ENCODE measurements at regions not wholly inside any gene's neighbourhood (a gene's known extent, or its start where the extent isn't known, plus 50 kb on each side); places are given as distances from the start of the nearest gene placed in this dataset.

GRCh38 chr13:80584306-80584705, 243.4 kb upstream of the SPRY2 start:
- no peak overlapping the region for H3K27ac ChIP-seq (replicated peaks)
- no peaks in the 10 kb centered on the region for H3K27me3 ChIP-seq (ENCODE audit: insufficient read depth, poor library complexity, severe bottlenecking)
- TF ChIP-seq GABPA (IDR thresholded peaks at IDR 0.05; ENCODE audit: low read depth) (no peak), CTCF (IDR thresholded peaks at IDR 0.05; ENCODE audit: insufficient read depth, low read length) (no peak), POLR2AphosphoS5 (IDR thresholded peaks at IDR 0.05; ENCODE audit: low read depth) (no peak), REST (IDR thresholded peaks at IDR 0.05; ENCODE audit: insufficient replicate concordance, low read depth) (no peak), SPI1 (IDR thresholded peaks at IDR 0.05; ENCODE audit: borderline replicate concordance, low read depth) (no peak)
- DNase-seq (ENCODE audit: low read depth in 1 of 2, low spot score in 1 of 2), result no peak
- no peak overlapping the region for H3K4me3 ChIP-seq (replicated peaks; ENCODE audit: insufficient read depth, low read length)

DNA sequence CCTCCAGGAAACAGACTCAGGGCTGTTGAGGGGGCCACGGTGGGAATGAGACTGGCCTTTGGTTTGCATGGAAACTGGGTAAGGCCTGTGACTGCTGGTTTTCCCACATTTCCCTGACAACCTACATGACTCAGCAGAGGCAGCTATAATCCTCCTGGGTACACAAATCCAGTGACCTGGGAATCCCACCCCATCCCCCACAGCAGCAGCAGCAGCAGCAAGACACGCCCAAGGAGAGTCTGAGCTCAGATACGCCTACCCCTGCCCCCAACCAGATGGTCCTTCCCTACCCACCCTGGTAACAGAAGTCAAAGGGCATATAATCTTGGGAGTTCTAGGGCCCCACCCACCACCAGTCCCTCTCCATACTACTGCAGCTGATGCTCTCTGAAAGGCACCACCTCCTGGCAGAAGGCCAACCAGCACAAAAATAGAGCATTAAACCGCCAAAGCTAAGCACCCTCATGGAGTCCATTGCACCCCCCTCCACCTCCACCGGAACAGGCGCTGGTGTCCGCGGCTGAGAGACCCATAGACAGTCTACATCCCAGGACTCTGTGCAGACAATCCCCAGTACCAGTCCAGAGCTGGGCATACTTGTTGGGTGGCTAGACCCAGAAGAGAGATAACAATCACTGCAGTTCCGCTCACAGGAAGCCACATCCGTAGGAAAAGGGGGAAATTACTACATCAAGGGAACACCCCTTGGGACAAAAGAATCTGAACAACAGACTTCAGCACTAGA, 237.2 kb upstream of the SPRY2 start:
- no peak for DNase-seq (ENCODE audit: low read depth in 1 of 2, low spot score in 1 of 2)
- no peaks in the 10 kb centered on the region for H3K27me3 ChIP-seq (ENCODE audit: insufficient read depth, poor library complexity, severe bottlenecking)
- TF ChIP-seq CTCF (IDR thresholded peaks at IDR 0.05; ENCODE audit: insufficient read depth, low read length), result no peak
- no peak for TF ChIP-seq SPI1 (IDR thresholded peaks at IDR 0.05; ENCODE audit: borderline replicate concordance, low read depth)
- no peak for TF ChIP-seq POLR2AphosphoS5 (IDR thresholded peaks at IDR 0.05; ENCODE audit: low read depth)
- no peak for TF ChIP-seq REST (IDR thresholded peaks at IDR 0.05; ENCODE audit: insufficient replicate concordance, low read depth)
- TF ChIP-seq GABPA (IDR thresholded peaks at IDR 0.05; ENCODE audit: low read depth), result no peak
- no peak overlapping the region for H3K4me3 ChIP-seq (replicated peaks; ENCODE audit: insufficient read depth, low read length)
- H3K27ac ChIP-seq (replicated peaks), result no peak overlapping the region

DNA sequence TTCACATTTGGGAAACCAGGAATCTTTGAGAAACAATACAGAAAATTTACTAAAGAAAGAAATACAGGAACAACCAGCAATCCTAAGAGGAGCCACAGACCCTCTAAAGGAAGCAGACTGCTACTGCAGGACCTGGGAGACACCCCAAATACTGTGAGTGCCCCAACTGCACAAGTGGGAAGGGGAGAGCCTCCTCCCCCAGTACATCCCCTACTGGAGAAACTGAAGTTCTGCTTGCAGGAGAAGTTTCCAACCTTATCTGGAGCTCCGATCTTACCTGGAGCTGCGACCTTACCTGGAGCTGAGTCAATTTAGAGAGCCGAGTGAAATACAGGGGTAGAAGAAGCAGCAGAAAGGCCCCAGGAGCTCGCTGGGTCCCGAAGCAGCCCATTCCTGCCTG, 236.4 kb upstream of the SPRY2 start:
- TF ChIP-seq GABPA (IDR thresholded peaks at IDR 0.05; ENCODE audit: low read depth) (no peak), POLR2AphosphoS5 (IDR thresholded peaks at IDR 0.05; ENCODE audit: low read depth) (no peak), CTCF (IDR thresholded peaks at IDR 0.05; ENCODE audit: insufficient read depth, low read length) (no peak), SPI1 (IDR thresholded peaks at IDR 0.05; ENCODE audit: borderline replicate concordance, low read depth) (no peak), REST (IDR thresholded peaks at IDR 0.05; ENCODE audit: insufficient replicate concordance, low read depth) (no peak)
- Histone ChIP-seq H3K27ac (replicated peaks) (no peak overlapping the region), H3K27me3 (ENCODE audit: insufficient read depth, poor library complexity, severe bottlenecking) (no peaks in the 10 kb centered on the region), H3K4me3 (replicated peaks; ENCODE audit: insufficient read depth, low read length) (no peak overlapping the region)
- DNase-seq (ENCODE audit: low read depth in 1 of 2, low spot score in 1 of 2), result no peak

Data from HL-60 (cell line).